ENCODE measurements at regions not wholly inside any gene's neighbourhood (a gene's known extent, or its start where the extent isn't known, plus 50 kb on each side); places are given as distances from the start of the nearest gene placed in this dataset.

DNA sequence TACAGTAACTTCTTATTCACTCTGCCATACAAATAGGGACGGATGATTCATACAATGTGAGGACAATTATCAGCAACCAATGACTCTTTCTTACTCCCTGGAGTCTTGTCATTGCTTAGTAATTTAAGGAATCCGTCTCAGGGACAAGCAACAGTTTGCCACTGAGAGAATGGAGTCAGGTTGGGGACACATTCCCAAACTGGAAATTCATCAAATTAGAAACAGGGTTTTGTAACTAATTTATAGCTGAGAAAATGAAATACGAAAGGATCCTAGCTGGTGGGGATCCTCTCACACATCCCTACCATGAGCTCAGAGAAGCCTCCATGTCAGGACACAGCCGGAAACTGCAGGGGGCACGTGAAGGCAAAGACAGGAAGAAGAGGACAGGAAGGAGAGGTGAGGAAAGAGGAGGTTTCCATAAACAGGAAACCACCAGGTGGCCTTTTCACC, 50.4 kb upstream of the KDR start:
- DNase-seq (ENCODE audit: low spot score) (no peak), ATAC-seq (no peak)

DNA sequence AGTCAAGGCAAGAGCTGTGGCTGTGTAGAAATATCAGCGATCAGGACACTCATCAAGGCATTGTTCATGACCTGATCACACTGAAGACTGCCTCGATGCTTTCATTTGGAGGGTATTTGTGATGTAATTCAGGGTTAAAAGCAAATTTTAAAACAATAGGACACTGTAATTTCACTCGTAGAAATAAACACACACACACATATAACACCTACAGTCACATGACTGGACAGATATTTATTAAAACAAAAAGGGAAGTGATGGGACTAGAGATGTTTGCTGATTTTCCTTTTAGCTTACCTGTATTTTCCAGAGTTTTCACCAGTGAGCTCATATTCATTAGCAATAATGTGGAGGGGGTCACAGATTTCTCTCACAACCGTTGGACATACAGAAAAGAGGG, 51.1 kb upstream of the KDR start:
- DNase-seq (ENCODE audit: low spot score) (no peak), ATAC-seq (no peak)

DNA sequence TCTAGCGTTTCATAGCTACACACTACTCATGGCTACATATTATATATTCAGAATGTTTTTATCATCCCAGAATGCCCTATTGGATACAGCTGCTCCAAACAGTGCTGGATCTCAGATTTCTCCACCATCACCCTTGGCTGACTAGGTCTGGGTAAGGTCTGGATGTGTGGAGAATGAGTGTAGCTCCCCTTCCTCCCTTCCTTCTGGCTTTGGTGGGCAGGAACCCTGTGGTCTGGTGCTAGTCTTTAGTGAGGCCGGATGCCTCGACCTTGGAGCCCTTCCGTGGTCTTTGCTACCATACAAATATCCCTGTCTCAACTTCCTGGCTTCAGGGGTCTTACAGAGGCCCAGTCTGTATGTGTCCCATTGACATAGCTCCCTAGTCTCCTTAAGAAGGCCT, 52.1 kb upstream of the KDR start:
- ATAC-seq: no peak
- no peak for DNase-seq (ENCODE audit: low spot score)

DNA sequence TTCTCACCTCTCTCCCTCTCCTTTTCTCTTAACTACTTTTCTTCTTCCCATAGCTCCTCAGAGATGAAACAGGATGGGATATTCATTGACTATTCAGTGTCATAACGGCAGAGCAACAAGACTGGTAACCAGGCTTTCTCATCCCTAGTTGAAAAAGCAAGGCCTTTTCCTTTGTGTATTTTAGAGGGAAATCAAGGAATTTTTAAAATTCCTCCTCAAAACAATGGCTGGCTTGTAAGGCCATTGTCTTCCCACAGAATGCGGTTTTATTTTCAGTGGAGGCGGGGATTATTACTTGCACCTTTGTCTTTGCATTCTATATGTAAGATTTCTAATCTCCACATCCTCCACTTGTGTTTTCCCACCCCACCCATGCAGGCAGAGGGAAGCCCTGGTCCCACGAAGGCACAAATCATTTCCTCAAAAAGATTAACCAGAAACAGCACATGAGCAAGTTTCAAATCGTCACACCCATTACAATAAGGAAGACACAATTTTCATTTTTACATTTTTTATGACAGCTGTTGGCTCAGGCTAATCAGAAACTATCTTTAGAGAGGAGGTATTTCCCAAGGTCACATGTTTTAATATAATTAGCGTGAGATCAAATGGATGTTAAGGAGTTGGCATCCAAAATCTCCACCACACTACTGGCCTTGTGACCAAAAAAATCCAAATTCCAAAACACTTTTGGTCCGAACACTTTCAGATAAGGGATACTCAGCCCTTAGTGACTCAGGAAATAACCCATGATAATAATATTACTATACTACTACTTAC, 53.0 kb upstream of the KDR start:
- ATAC-seq (no peak), DNase-seq (ENCODE audit: low spot score) (no peak)

DNA sequence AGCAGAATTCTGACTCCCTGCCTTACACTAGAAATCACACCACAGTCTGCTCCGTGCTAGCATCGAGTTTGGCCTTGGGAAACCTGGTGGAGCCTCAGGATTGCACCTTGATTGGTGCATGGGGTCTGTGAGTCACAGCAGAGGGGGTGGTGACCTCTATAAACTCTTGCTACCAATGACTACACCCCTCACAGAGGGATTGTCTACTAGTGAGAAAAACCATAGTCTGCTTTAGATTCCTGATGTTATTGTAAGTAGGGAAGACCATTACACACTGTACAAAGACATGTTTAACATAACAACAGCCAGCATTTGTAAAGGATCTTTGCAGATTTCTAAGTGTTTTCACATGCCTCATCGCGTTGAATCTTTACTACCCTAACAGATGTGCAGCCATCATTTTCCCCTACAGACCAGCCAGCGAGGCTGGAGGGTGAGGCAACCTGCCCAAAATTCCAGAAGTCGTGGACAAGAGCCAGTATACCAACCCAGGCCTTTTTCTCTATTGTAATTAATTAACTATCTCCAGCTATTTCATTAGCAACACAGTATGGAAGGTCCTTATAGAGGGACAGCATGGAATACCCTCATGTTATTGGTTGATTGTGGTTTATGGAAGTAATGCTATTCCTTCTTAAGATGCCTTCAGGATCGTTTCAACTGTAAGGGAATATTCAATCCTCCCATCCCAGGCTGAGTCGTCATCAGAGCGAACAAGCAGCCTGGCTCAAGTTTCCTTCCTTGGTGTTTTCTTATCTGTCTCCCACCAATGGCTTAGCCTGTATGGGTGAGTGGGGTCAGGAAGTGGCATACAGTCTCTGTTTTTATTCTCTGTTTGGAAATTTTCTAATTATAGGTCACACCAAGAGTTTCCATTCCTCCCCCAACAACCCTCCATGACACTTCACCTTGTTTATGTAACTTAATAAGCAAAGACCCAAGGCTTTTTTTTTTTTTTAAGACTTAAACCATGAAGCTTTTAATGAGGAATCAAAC, 55.9 kb upstream of the KDR start:
- ATAC-seq (no peak), DNase-seq (ENCODE audit: low spot score) (no peak)

DNA sequence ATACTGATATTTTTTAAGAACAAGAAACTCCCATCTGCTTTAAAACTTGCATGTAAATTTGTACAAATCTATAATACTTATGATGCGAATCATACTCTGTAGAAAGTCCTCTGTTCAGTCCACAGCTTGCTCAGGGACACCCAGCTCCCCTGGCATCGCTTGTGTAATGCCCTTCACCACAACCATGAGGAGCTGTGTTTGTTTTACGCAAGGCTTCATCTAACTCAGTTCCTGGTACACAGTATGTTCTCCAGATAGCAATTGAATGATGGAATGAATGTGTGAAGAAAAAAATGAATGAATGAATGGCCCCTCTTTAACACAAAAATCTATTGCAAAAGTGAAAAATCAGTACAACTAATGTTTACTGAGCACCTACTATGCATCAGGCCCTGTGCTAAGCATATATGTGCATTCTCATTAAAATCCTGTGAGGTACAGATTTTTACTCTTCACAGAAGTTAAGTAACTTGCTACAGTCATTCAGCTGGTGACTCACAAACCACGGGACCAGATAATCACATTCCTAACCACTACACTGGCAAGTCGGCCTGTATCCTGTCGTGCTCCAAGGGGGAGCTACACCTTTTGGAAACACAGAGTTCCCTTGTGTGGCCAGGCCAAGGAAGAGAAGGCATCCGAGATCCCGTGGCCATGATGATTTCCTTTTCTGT, 58.7 kb upstream of the KDR start:
- ATAC-seq: no peak
- no peak for DNase-seq (ENCODE audit: low spot score)

DNA sequence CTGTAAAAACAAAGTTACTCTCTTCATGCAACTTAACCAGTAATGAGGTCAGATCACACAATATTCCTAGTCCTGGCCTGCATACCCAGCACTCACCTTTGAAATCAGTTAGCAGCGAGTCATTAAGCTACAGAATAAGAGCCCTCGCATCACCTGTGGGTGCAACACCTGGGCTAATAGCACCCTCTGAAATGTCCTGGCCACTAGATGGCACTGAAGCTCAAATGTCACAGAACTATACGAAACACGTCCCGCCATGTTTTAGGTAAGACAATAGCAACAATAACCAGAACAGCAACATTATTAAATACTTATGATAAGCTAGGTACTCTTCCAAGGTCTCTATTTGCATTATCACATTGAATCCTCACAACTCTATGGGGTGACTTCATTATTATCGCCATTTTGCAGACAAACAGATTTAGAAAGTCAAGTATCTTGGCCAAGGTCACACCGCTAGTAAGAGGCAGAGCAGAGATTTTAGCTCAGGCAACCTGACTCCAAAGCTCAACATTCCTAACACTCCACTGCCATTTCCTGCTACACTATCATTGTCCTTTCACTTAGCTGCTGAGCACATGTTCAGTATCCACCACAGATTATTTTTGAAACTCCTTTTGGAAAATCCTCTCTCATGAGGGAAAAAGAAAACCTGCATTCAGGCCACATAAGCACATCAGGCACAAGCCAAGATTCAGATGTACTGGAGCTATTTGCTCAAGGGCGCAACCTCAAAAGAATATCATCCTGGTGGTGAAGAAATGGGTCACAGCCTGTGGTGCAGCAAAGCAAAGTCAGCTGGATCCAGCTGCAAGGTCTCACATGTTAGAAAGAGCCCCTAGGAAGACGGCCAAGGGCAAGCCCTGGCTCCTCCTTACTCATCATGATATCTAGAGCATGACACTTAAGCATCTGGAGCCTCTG, 59.5 kb upstream of the KDR start:
- peak; percentile 81 for ATAC-seq

DNA sequence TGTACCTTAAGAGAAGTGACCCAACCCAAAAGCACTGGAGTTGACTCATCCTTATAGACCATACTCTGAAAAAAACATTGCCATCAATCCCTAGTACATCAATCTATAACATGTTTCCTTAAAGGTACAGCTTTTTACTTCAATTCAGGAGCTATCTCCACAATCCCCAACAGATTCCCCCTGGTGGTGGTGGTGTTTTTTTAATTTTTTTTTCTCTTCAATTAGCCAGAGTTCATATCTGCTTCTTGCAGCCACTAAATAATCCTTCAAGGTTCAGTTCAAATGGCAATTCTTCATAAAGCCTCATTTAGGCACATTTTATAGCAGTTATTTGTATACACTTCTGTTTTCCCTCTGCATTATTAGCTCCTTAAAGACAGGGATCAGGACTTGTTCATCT, 60.7 kb upstream of the KDR start:
- ATAC-seq: no peak

More for the DNA sequence above, 59.5 kb upstream of the KDR start:
- DNase-seq (ENCODE audit: low spot score): no peak

DNA sequence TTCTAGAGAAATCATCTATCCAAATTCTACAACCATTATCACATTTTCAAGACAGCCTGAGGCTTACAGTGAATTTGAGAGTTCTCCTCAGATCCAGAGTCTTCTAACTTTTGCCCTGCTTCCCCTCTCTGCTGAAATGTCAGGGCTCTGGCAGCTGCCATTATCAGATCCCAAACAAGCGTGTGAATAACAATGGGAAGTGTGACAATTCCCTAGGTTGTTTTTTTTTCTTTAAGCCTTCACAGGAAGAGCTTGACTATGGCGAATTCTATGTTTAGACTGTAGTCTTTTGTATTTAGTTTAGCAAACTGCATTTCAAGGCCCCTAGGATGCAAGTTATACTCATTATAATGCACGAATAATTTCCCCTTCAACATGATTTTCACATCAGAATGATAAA, 61.3 kb upstream of the KDR start:
- ATAC-seq (no peak), DNase-seq (ENCODE audit: low spot score) (no peak)

More for the DNA sequence above, 60.7 kb upstream of the KDR start:
- no peak for DNase-seq (ENCODE audit: low spot score)

DNA sequence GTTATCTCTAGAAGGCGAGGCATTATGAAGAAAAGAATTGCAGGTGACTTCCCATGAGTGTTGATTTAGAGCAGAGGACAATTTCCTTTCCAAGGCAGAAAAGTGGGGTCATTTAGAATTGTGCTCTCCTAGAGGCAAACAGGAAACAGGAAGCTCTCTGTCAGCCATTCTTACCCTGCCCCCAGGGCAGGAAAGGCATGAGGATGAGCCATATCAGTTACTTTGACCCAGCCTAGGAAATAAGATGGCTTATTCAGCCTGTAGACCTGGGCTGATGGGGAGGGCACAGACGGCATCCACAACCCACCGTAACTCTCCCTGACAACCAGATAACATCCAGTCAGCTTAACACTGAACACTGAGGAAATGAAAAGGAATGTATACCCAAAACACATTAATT, 88.8 kb upstream of the KDR start:
- ATAC-seq (peak; percentile 68), DNase-seq (ENCODE audit: low spot score) (no peak)

DNA sequence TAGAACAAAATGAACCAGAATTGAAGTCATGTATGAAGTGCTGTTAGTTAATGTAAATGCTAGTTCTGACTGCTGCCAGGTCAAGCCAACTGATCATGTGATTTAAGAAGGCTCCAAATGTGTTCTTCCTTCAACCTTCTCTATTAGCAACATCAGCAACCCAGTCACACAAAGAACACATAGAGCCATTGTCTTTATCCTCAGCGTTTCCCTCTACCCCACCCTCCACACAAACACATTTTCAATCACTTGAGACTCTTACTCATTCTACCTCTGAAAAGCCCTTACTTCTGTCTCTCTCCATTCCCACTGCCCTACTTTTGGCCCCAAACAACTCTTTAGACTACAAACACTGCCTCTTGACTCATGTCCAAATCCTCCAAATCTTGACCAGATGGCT, 89.7 kb upstream of the KDR start:
- ATAC-seq (no peak), DNase-seq (ENCODE audit: low spot score) (no peak)

DNA sequence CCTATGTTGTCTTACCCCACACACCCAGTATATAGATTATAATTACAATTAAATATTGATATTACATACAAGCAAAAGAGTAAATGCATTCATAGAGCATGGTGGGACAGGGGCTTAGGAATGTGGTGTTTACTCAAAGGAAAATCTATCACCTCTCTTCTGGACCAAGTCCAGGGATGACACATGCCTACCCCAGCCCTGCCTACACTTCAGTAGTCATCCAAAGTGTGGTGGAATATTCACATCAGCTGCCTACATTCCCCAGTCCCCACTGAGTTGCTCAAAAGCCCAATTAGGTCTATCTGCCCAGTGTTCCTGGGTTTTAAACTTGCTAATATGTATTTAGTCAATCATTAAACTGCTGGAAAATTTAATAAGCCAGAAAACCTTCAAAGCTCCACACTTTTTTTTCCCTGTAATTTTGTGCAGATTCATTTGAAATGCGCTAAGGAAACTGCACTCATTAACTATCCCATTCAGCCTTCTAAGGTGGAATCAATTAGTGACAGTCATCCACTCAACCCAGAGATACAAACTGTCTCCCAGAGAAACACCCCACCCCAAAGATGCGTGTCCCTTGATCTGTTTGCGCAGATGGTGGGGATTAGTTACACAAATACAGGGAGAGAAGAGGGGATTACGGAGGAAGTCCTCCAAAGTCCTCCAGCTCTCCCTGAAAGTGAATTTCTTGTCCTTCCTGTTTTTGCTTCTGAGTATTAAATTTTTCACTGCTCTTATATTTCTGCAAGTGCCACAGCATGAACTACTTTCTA, 91.7 kb upstream of the KDR start:
- ATAC-seq (no peak), DNase-seq (ENCODE audit: low spot score) (no peak)

DNA sequence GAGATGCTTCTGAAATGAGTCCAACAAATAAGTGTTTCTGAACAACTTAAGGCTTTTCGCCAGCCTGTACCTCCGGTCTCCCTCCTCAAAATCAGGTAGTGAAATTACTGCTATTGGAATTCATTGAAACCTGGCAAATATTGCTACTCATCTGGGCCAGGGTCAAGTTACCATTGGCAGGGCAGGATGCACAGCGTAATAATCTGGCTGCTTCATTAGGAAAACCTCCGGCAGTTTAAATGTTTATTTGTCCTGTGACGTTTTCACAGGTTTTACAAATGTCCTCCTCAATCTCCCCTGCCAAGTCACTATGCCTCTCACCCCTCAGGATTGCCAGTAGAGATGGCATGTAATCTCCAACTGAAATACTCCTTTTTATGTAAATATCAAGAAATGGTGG, 92.6 kb upstream of the KDR start:
- DNase-seq (ENCODE audit: low spot score): no peak
- ATAC-seq: no peak

DNA sequence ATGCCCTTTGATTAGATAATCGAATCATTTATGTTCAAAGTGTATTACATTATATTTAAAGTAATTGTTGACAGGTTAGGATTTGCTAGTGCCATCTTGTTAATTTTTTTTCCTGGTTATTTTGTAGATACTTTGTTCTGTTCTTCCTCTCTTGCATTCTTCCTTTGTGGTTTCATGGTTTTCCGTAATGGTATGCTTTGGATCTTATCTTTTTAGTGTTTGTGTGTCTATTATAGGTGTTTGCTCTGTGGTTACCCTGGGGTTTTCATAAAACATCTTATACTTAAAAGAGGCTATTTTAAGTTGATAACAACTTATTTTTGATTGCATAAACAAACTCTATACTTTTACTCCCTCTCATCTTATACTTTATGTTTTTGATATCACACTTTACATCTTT, 108.2 kb upstream of the SRD5A3 start:
- ATAC-seq: no peak
- no peak for DNase-seq (ENCODE audit: low spot score)

DNA sequence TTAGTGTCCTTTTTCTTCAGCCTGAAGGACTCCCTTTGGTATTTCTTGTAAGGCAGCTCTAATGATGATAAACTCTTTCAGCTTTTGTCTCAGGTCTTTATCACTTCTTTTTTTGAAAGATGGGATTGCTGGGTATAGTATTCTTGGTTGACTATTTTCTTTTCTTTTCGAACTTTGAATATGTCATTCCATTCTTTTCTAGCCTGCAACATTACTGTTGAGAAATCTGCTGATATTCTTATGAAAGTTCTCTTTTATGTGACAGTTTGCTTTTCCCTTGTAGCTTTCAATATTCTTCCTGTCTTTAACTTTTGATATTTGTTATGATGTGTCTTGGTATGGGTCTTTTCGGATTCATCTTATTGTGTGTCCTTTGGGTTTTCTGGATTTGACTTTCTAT, 107.6 kb upstream of the SRD5A3 start:
- DNase-seq (ENCODE audit: low spot score) (no peak), ATAC-seq (no peak)

DNA sequence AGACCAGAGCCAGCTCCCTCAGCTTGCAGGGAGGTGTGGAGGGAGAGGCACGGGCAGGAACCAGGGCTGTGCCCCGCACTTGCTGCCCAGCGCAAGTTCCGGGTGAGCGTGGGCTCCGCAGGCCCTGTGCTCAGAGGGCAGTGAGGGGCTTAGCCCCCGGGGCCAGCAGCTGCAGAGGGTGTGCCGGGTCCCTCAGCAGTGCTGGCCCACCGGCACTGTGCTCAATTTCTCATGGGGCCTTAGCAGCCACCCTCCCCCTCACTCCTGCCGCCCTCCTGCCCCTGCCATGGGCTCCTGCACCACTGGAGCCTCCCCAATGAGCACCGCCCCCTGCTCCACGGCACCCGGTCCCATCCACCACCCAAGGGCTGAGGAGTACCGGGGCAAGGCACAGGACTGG, 104.6 kb upstream of the SRD5A3 start:
- DNase-seq (ENCODE audit: low spot score): no peak
- no peak for ATAC-seq

DNA sequence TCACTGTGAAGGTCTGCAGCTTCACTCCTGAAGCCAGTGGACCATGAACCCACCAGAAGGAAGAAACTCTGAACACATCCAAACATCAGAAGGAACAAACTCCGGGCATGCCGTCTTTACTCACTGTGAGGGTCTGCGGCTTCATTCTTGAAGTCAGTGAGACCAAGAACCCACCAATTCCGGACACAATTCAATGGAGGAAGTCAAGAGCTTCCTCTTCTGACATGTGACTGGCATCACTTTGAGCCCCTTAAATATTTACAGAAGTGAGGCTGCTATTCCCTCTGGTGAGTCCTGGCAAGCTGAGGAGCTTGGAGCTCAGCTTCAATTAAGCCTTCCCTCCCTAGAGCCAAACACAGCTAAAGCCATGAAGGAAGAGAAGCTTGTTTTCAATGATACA, 103.5 kb upstream of the SRD5A3 start:
- ATAC-seq (no peak), DNase-seq (ENCODE audit: low spot score) (no peak)

DNA sequence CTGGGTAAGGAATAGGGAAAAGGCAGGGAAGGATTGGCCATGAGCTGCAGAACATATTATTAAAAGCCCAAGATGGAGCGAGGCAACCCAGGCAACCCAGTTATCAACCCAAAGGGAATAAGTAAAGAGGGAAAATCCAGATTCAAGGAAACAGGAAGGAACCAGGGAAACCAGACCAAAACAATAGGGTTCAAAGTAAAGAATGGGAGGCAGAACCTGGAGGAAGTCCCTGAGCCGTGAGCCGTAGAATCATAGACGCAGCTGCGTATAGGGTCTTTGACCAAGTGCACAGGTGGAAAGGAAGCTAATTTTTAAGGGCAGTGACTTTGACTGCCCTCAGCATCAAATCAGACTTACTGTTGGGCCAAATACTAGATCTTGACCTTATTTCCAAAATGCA, 98.5 kb upstream of the SRD5A3 start:
- ATAC-seq (no peak), DNase-seq (ENCODE audit: low spot score) (no peak)

DNA sequence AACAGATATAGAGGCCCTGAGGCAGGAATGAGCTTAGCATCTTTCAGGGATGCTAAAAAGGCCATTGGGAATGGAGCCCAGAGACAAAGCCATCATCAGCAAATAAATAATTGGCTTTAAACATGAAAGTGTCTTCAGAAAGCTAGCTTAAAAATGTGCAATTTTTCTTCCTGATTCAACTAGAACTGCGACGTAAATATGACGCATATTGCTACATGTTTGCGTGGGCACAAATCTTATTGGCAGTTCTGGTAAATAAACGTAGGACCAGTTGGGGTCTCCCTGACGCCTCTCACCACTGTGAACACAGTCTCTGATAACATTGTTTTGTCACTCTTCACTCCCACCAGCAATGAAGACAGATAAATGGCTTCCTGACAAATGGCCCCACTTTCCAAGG, 97.3 kb upstream of the SRD5A3 start:
- DNase-seq (ENCODE audit: low spot score): no peak
- no peak for ATAC-seq

DNA sequence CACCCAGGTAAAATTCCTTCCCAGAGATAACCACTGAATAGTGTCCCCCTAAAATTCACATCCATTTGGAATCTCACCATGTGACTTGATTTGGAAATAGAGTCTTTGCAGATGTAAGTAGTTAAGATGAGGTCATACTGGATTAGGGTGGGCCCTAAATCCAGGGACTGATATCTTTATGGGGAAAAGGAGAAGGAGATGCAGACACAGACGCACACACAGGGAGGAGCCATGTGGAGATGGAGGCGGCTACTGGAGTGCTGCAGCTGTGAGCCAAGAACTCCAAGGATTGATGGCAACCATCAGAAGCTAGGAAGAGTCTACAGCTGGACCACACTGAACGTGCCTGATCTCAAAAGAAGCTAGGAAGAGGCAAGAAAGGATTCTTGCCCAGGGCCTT, 96.6 kb upstream of the SRD5A3 start:
- no peak for ATAC-seq
- DNase-seq (ENCODE audit: low spot score): no peak

Data from left lobe of liver (tissue), 2 donors.